CD4-positive, CD25-positive, alpha-beta regulatory T cell (primary cell): ENCODE measurements at regions not wholly inside any gene's neighbourhood (a gene's known extent, or its start where the extent isn't known, plus 50 kb on each side); places are given as distances from the start of the nearest gene placed in this dataset.

Experiments
- ATAC-seq, 2 donors: fragments of 150-1000 bp; cut with Tn5 transposase; one replicate each; pipeline ENCODE4 v1.10.0; 2021; ENCODE audit warnings: low read depth in 2 of 2, moderate number of reproducible peaks in 2 of 2, moderate library complexity in 1 of 2
- DNase-seq, 3 donors: peaks; one replicate each; pipeline versions ENCODE4 v3.0.0 to v3.0.0-alpha.2; 2012 to 2022; ENCODE audit warnings: mixed read lengths in 1 of 3
- H3K27ac ChIP-seq: one replicate; pipeline ENCODE4 v1.7.0; 2013; ENCODE audit warnings: mild to moderate bottlenecking, low read length; ENCODE audit not compliant: insufficient read depth, poor library complexity, severe bottlenecking
- H3K27me3 ChIP-seq: one replicate; pipeline ENCODE4 v1.7.0; 2013; ENCODE audit warnings: low read length; ENCODE audit not compliant: control insufficient read depth, insufficient read depth
- H3K36me3 ChIP-seq: one replicate; pipeline ENCODE4 v1.7.0; 2013; ENCODE audit warnings: mild to moderate bottlenecking, low read length, moderate library complexity; ENCODE audit not compliant: control insufficient read depth, insufficient read depth
- H3K4me1 ChIP-seq: 2 replicates; pipeline ENCODE4 v1.7.0; 2013; ENCODE audit warnings: mild to moderate bottlenecking, low read length; ENCODE audit not compliant: insufficient read depth, control insufficient read depth, poor library complexity, severe bottlenecking
- H3K4me3 ChIP-seq: one replicate; pipeline ENCODE4 v1.7.0; 2013; ENCODE audit warnings: low read depth, mild to moderate bottlenecking, low read length, moderate library complexity
- H3K9me3 ChIP-seq, 2 experiments: 1 replicate in 1 of 2; 2 replicates in 1 of 2; pipeline ENCODE4 v1.7.0; 2013; ENCODE audit warnings: low read length in 2 of 2, mild to moderate bottlenecking in 1 of 2, moderate library complexity in 1 of 2; ENCODE audit not compliant: control insufficient read depth in 2 of 2
- H3K27ac Mint-ChIP-seq, 3 donors: one replicate each; pipeline ENCODE4 v1.8.0; 2020 to 2022; ENCODE audit warnings: mild to moderate bottlenecking in 3 of 3, mixed read lengths in 3 of 3, moderate library complexity in 2 of 3
- H3K27me3 Mint-ChIP-seq: one replicate; pipeline ENCODE4 v1.8.0; 2022; ENCODE audit warnings: mild to moderate bottlenecking, mixed read lengths
- H3K36me3 Mint-ChIP-seq: one replicate; pipeline ENCODE4 v1.8.0; 2020; ENCODE audit warnings: mixed read lengths
- H3K4me1 Mint-ChIP-seq, 4 donors: one replicate each; pipeline ENCODE4 v1.8.0; 2020 to 2022; ENCODE audit warnings: mixed read lengths in 4 of 4, mild to moderate bottlenecking in 1 of 4
- H3K4me3 Mint-ChIP-seq, 4 donors: one replicate each; pipeline ENCODE4 v1.8.0; 2020 to 2022; ENCODE audit warnings: mild to moderate bottlenecking in 4 of 4, mixed read lengths in 4 of 4, moderate library complexity in 3 of 4
- H3K9me3 Mint-ChIP-seq, 7 donors: one replicate each; pipeline ENCODE4 v1.8.0; 2020 to 2022; ENCODE audit warnings: mixed read lengths in 7 of 7, mild to moderate bottlenecking in 3 of 7, moderate library complexity in 2 of 7

DNA sequence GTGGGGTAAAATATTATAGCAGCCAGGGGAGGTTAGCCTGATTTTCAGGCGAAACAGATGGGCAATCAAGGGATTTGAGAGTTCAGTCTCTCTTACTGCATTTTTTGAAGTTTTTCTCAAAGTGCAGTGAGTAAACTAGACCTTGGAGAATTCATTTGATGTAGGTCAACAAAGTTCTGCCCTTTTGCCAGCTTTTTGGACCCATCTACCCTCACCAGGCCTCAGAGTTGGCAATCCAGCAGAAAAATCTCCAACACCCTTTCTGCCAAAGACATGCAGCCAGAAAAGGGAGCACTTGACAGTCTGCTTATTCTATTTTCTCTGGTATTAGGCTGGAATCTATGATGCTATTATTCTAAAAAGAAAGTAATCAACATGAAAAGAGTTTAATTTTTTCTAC is 162.2 kb upstream of the TOM1L1 start:
- Histone ChIP-seq H3K27ac (no peak overlapping the region), H3K9me3 (no peaks in the 10 kb centered on the region), H3K27me3 (no peaks in the 10 kb centered on the region), H3K4me1 (no peaks in the 10 kb centered on the region), H3K36me3 (no peaks in the 10 kb centered on the region), H3K4me3 (no peak overlapping the region)
- Mint-ChIP-seq H3K4me1 (no peaks in the 10 kb centered on the region), H3K36me3 (no peaks in the 10 kb centered on the region), H3K27ac (no peak overlapping the region), H3K27me3 (no peaks in the 10 kb centered on the region), H3K9me3 (peaks cover 0 to 10% (median 3%) of the 10 kb centered on the region in 7 donors), H3K4me3 (no peak overlapping the region)
- ATAC-seq: no peak
- no peak for DNase-seq

- ATAC-seq: no peak
- Mint-ChIP-seq H3K27me3 (no peaks in the 10 kb centered on the region), H3K27ac (no peak overlapping the region), H3K4me3 (no peak overlapping the region), H3K4me1 (no peaks in the 10 kb centered on the region), H3K36me3 (no peaks in the 10 kb centered on the region), H3K9me3 (peaks cover 0 to 11% (median 7%) of the 10 kb centered on the region in 7 donors)
- DNase-seq: no peak
- H3K27me3 ChIP-seq: no peaks in the 10 kb centered on the region
- H3K36me3 ChIP-seq: no peaks in the 10 kb centered on the region
- H3K4me1 ChIP-seq: no peaks in the 10 kb centered on the region
- peaks cover 0 to 4% of the 10 kb centered on the region in 2 experiments for H3K9me3 ChIP-seq
- H3K4me3 ChIP-seq: no peak overlapping the region
- H3K27ac ChIP-seq: no peak overlapping the region
Observed at GRCh38 chr17:54744750-54745149, 155.9 kb upstream of the TOM1L1 start.

DNA sequence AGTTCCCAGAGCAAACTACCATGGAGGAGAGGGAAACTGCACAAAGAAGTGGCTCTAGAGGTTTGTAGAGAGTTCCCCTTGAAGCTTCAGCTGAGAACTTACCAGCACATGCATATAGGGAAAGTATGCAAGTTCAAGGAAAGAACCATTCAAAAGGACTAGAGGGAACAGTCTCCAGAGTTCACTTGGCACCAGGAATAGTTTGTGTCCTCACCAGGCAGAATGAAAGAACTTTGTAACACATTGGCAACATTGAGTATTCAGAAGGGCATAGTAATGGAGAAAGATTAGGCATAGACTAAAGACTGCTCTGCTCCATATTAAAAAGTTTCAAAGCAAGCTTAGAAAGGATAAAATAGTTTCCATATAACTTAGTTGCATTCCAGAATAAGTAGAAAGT is 155.4 kb upstream of the TOM1L1 start:
- no peak overlapping the region for H3K27ac Mint-ChIP-seq
- H3K36me3 ChIP-seq: no peaks in the 10 kb centered on the region
- no peaks in the 10 kb centered on the region for H3K27me3 ChIP-seq
- no peak for DNase-seq
- ATAC-seq: no peak
- H3K4me3 Mint-ChIP-seq: no peak overlapping the region
- H3K4me1 ChIP-seq: no peaks in the 10 kb centered on the region
- H3K27me3 Mint-ChIP-seq: no peaks in the 10 kb centered on the region
- H3K36me3 Mint-ChIP-seq: no peaks in the 10 kb centered on the region
- H3K4me1 Mint-ChIP-seq: no peaks in the 10 kb centered on the region
- peaks cover 0 to 11% (median 6%) of the 10 kb centered on the region in 7 donors for H3K9me3 Mint-ChIP-seq
- peaks cover 0 to 4% of the 10 kb centered on the region in 2 experiments for H3K9me3 ChIP-seq
- H3K4me3 ChIP-seq: no peak overlapping the region
- H3K27ac ChIP-seq: no peak overlapping the region

DNA sequence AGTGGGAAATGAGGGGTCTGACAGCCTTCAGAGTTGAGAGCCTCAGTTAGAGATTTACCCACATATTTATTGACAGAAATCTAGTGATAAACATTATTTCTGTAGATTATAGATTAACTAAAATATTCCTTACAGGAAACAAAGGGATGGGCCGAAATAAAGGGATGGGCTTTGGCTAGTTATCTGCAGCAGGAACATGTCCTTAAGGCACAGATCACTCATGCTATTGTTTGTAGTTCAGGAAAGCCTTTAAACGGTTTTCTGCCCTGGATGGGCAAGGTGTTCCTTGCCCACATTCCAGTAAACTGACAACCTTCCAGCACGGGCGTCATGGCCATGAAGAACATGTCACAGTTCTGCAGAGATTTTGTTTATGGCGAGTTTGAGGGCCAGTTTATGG is 154.8 kb upstream of the TOM1L1 start:
- no peak for DNase-seq
- Mint-ChIP-seq H3K27ac (no peak overlapping the region), H3K36me3 (no peaks in the 10 kb centered on the region), H3K4me3 (no peak overlapping the region), H3K4me1 (no peaks in the 10 kb centered on the region), H3K27me3 (no peaks in the 10 kb centered on the region), H3K9me3 (peaks cover 0 to 11% (median 6%) of the 10 kb centered on the region in 7 donors)
- no peaks in the 10 kb centered on the region for H3K4me1 ChIP-seq
- no peak overlapping the region for H3K27ac ChIP-seq
- no peak overlapping the region for H3K4me3 ChIP-seq
- H3K36me3 ChIP-seq: no peaks in the 10 kb centered on the region
- ATAC-seq: no peak
- H3K9me3 ChIP-seq: peaks cover 0 to 4% of the 10 kb centered on the region in 2 experiments
- H3K27me3 ChIP-seq: no peaks in the 10 kb centered on the region

DNA sequence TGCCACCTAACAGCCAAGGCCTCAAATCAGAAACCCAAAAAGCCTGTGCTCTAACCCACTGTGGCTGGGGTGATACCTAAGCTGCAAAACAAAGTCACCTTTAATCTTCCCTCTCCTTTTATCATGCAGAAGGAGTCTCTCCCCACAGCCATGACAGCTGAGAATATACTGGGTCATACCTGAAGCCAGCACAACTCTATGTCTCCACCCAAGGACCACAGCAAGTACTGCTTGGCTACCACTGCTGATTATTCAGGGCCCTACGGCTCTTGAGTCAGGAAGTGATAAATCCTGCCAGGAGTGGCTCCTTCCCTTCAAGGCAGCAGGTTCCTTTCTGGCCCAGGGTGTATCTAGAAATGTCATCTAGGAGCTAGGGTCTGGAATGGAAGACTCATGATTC is 151.5 kb upstream of the TOM1L1 start:
- Histone ChIP-seq H3K27me3 (no peaks in the 10 kb centered on the region), H3K9me3 (peaks cover 0 to 4% of the 10 kb centered on the region in 2 experiments), H3K36me3 (no peaks in the 10 kb centered on the region), H3K4me1 (no peaks in the 10 kb centered on the region), H3K4me3 (no peak overlapping the region), H3K27ac (no peak overlapping the region)
- no peak for ATAC-seq
- H3K4me3 Mint-ChIP-seq: no peak overlapping the region
- DNase-seq: no peak
- no peaks in the 10 kb centered on the region for H3K4me1 Mint-ChIP-seq
- no peaks in the 10 kb centered on the region for H3K36me3 Mint-ChIP-seq
- no peak overlapping the region for H3K27ac Mint-ChIP-seq
- peaks cover 0 to 9% (median 5%) of the 10 kb centered on the region in 7 donors for H3K9me3 Mint-ChIP-seq
- H3K27me3 Mint-ChIP-seq: no peaks in the 10 kb centered on the region

GRCh38 chr17:54754560-54754959 is 146.1 kb upstream of the TOM1L1 start:
- Mint-ChIP-seq H3K4me1 (no peaks in the 10 kb centered on the region), H3K36me3 (no peaks in the 10 kb centered on the region), H3K27ac (no peak overlapping the region), H3K9me3 (peaks cover 0 to 2% (median 0%) of the 10 kb centered on the region in 7 donors), H3K4me3 (no peak overlapping the region), H3K27me3 (peaks cover 7% of the 10 kb centered on the region)
- Histone ChIP-seq H3K4me1 (no peaks in the 10 kb centered on the region), H3K4me3 (no peak overlapping the region), H3K27me3 (no peaks in the 10 kb centered on the region), H3K9me3 (no peaks in the 10 kb centered on the region), H3K27ac (no peak overlapping the region), H3K36me3 (no peaks in the 10 kb centered on the region)
- DNase-seq (peak in 1 of 3 donors; percentile 5), ATAC-seq (no peak)

DNA sequence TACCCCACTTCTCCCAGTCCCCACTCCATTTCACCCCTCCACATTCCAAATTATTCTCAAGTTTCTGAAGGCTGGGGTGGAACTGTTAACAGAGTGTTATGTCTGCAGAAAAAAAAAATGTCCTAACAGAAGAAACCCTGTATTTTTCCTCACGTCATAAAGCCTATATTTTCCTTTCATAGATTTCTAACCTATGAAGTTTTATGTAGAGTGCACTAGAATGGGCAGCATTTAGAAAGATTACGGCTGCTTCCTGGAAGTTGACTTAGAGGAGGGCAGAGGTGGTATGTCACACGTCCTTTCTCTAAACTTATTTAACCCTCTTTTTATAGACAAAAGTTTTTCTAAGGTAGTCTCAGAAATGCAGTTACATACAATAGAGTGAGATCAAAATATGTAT is 139.8 kb upstream of the TOM1L1 start:
- Mint-ChIP-seq H3K27me3 (peaks cover 10% of the 10 kb centered on the region), H3K27ac (no peak overlapping the region), H3K36me3 (no peaks in the 10 kb centered on the region), H3K9me3 (peaks cover 0 to 11% (median 3%) of the 10 kb centered on the region in 7 donors), H3K4me1 (no peaks in the 10 kb centered on the region), H3K4me3 (no peak overlapping the region)
- Histone ChIP-seq H3K4me3 (no peak overlapping the region), H3K27ac (no peak overlapping the region), H3K27me3 (no peaks in the 10 kb centered on the region), H3K4me1 (no peaks in the 10 kb centered on the region), H3K36me3 (no peaks in the 10 kb centered on the region), H3K9me3 (no peaks in the 10 kb centered on the region)
- no peak for DNase-seq
- ATAC-seq: no peak

- Histone ChIP-seq H3K4me1 (no peaks in the 10 kb centered on the region), H3K27ac (no peak overlapping the region), H3K36me3 (no peaks in the 10 kb centered on the region), H3K4me3 (no peak overlapping the region), H3K9me3 (no peaks in the 10 kb centered on the region), H3K27me3 (no peaks in the 10 kb centered on the region)
- Mint-ChIP-seq H3K27ac (peak overlapping the region in 1 of 3 donors; percentile 29), H3K36me3 (no peaks in the 10 kb centered on the region), H3K27me3 (no peaks in the 10 kb centered on the region), H3K9me3 (peaks cover 0 to 4% (median 2%) of the 10 kb centered on the region in 7 donors), H3K4me1 (no peaks in the 10 kb centered on the region), H3K4me3 (no peak overlapping the region)
- DNase-seq (no peak), ATAC-seq (no peak)
Observed at GRCh38 chr17:54770836-54771235, 129.8 kb upstream of the TOM1L1 start.
